ENCODE measurements at regions not wholly inside any gene's neighbourhood (a gene's known extent, or its start where the extent isn't known, plus 50 kb on each side); places are given as distances from the start of the nearest gene placed in this dataset.

DNA sequence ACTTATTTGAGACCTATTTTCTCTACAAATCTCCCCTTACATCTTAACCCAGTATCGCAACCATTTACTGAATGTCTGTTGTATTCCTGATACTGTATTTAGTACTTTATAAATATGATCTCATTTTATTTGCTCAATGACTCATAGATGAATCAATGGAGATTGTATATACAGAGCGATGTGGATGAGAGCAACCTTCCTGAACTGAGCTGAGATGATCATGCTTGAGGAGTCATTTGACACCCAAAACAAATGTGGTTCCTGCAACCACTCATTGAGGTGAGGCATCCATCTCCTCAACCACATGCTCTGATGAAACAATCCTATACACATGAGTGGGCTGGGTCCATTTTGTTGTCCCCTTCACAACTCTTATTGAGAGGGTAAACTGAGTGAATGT lies 250.0 kb downstream of the CDC14C start:
- H3K27ac Mint-ChIP-seq = no peak overlapping the region

DNA sequence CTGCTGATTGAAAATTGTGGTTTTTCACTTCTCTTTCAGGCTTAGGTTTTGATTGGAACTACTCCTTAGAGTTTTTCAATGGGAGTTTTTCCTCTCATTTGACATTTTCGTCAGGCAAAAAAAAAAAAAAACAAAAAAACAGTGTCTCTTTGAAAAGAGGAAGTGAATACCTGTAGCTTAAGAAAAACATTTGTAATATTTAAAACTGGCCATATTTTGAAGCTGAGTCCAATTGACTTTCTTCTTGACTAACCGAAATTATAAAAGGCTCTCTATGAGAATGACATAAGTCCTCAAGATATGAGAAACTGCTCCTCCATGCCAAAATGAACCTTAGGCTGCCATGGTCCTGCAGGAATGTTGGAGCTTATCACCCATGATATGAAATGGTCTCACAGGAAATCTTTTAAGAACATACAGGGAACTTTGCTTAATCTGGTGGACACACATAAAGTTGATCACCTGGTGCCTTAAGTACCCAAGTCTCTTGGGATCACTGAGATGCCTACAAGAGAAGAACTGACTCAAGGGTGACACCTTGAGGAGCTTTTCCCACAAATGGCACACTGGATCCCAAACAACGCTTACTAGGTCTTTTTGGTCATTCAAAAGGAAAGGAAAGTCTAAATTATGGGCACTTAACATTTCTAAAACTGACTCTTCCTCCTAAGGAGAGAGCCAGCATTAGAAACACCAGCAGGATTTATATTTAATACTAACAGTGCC lies 263.4 kb downstream of the CDC14C start:
- H3K27ac Mint-ChIP-seq = no peak overlapping the region
- TF ChIP-seq, protein P1, sequence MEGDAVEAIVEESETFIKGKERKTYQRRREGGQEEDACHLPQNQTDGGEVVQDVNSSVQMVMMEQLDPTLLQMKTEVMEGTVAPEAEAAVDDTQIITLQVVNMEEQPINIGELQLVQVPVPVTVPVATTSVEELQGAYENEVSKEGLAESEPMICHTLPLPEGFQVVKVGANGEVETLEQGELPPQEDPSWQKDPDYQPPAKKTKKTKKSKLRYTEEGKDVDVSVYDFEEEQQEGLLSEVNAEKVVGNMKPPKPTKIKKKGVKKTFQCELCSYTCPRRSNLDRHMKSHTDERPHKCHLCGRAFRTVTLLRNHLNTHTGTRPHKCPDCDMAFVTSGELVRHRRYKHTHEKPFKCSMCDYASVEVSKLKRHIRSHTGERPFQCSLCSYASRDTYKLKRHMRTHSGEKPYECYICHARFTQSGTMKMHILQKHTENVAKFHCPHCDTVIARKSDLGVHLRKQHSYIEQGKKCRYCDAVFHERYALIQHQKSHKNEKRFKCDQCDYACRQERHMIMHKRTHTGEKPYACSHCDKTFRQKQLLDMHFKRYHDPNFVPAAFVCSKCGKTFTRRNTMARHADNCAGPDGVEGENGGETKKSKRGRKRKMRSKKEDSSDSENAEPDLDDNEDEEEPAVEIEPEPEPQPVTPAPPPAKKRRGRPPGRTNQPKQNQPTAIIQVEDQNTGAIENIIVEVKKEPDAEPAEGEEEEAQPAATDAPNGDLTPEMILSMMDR (IDR thresholded peaks at IDR 0.05; ENCODE audit: unreplicated experiment in 3 of 3) = no peak
- no peaks in the 10 kb centered on the region for H3K36me3 Mint-ChIP-seq (ENCODE audit: low read depth)
- H3K27me3 Mint-ChIP-seq (ENCODE audit: low read depth) = no peaks in the 10 kb centered on the region
- H3K9me3 Mint-ChIP-seq = no peaks in the 10 kb centered on the region
- no peak overlapping the region for H3K4me3 Mint-ChIP-seq
- no peaks in the 10 kb centered on the region for H3K4me1 Mint-ChIP-seq

More for the DNA sequence above, 250.0 kb downstream of the CDC14C start:
- H3K4me3 Mint-ChIP-seq = no peak overlapping the region
- H3K9me3 Mint-ChIP-seq = peaks cover 4% of the 10 kb centered on the region
- no peaks in the 10 kb centered on the region for H3K27me3 Mint-ChIP-seq (ENCODE audit: low read depth)
- H3K4me1 Mint-ChIP-seq = no peaks in the 10 kb centered on the region
- no peaks in the 10 kb centered on the region for H3K36me3 Mint-ChIP-seq (ENCODE audit: low read depth)
- TF ChIP-seq, protein P1 (IDR thresholded peaks at IDR 0.05; ENCODE audit: unreplicated experiment in 3 of 3) = no peak

DNA sequence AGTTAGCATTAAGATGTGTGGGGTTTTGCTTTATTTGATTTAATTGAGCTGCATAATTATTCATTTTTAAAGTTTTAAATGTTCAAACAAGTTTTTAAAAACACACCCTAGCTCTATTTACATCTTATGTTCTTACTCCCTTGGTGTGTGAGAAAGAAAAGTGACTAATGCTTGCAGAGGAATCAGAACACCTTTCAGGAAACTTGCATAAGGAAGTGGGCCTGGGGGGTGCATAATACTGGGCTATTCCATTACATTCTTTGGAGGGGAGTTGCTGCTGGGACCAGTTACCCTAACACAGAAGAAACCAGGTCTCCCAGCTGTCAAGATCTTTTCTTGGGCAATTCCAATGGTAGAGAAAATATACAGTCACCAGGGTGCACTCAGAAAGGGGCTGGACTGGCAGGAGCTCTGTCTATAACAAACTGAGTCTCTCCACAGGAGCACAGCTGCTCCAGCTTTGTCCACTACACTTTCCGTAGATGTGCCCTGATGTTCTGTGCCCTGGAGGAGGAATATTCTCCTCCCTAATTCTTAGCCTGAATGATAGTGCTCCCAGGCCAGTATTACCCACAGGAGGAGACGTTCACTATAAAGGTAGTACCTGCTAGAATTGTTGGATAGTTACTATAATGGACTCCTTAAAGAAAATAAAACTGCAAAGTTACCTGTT lies 304.2 kb downstream of the CDC14C start:
- Mint-ChIP-seq H3K27me3 (ENCODE audit: low read depth) (no peaks in the 10 kb centered on the region), H3K27ac (no peak overlapping the region), H3K4me3 (no peak overlapping the region), H3K4me1 (no peaks in the 10 kb centered on the region), H3K9me3 (peaks cover 5% of the 10 kb centered on the region), H3K36me3 (ENCODE audit: low read depth) (no peaks in the 10 kb centered on the region)
- TF ChIP-seq, protein P1 (IDR thresholded peaks at IDR 0.05; ENCODE audit: unreplicated experiment in 3 of 3) = no peak

DNA sequence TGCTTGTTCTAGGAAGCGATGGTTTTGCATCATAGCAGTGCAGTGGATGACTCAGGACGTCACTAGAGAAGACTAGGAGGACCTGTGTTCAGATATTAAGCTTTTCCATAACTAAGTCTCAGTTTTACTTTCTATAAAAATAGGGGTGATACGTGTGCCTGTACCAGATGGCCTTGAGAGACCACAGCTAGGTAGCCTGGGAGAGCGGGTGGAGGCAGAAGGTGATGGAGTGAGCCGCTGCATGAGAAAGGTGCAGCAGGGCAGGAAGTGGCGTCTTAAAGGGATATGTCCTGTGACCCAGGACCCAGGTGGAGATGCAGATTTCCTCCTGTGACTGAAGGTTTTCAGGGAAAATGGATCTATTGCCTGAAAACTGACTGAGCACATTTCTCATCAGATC lies 304.9 kb downstream of the CDC14C start:
- Mint-ChIP-seq H3K27me3 (ENCODE audit: low read depth) (no peaks in the 10 kb centered on the region), H3K4me3 (no peak overlapping the region), H3K36me3 (ENCODE audit: low read depth) (no peaks in the 10 kb centered on the region), H3K4me1 (no peaks in the 10 kb centered on the region), H3K9me3 (peaks cover 5% of the 10 kb centered on the region), H3K27ac (no peak overlapping the region)
- TF ChIP-seq, protein P1 (IDR thresholded peaks at IDR 0.05; ENCODE audit: unreplicated experiment in 3 of 3) = no peak

DNA sequence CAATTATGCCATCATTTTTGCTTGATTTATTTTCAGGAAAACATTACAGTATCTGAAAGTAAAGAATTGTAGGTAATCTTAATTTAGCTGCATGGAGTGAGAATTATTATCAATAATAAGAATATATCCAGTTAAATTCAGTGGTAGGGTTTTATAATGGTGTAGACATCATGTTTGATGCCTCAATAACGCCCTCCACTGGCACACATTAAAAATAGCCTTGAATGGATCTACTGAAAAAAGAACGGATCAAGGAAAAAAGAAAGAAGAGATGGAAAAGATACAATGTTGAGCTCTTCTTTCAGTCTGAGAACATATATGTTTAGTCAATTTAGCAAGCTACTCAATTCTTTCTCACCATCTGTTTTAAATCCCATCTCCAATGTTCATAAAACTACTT lies 319.2 kb downstream of the CDC14C start:
- H3K4me1 Mint-ChIP-seq = no peaks in the 10 kb centered on the region
- H3K4me3 Mint-ChIP-seq = no peak overlapping the region
- TF ChIP-seq, protein P1 (IDR thresholded peaks at IDR 0.05; ENCODE audit: unreplicated experiment in 3 of 3) = no peak
- peaks cover 11% of the 10 kb centered on the region for H3K9me3 Mint-ChIP-seq
- no peaks in the 10 kb centered on the region for H3K27me3 Mint-ChIP-seq (ENCODE audit: low read depth)
- no peak overlapping the region for H3K27ac Mint-ChIP-seq
- H3K36me3 Mint-ChIP-seq (ENCODE audit: low read depth) = no peaks in the 10 kb centered on the region

DNA sequence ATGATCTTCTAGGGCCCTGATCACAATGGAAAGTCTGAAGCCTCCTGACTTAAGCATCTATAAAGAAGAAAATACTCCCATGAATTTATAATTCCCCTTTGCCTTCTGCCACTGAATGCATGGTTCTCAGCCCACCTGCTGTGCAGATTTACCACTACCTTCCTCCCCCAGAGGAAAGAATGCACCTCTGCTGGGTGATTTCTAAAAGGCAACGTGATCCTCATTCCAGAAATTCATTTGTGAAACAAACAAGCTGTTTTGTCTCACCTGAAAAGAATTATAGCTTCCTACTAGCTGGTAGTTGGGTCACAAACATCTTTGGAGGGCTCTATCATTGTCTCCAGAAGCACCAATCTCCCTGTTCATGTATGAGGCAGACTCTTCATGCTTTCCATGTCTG lies 320.2 kb downstream of the CDC14C start:
- no peaks in the 10 kb centered on the region for H3K4me1 Mint-ChIP-seq
- H3K27me3 Mint-ChIP-seq (ENCODE audit: low read depth) = no peaks in the 10 kb centered on the region
- no peak overlapping the region for H3K27ac Mint-ChIP-seq
- H3K9me3 Mint-ChIP-seq = peaks cover 2% of the 10 kb centered on the region
- no peak overlapping the region for H3K4me3 Mint-ChIP-seq
- TF ChIP-seq, protein P1 (IDR thresholded peaks at IDR 0.05; ENCODE audit: unreplicated experiment in 3 of 3) = no peak
- no peaks in the 10 kb centered on the region for H3K36me3 Mint-ChIP-seq (ENCODE audit: low read depth)

All from nephron (organoid).